Hindlimb muscle (tissue), 1 donor: ENCODE measurements at regions not wholly inside any gene's neighbourhood (a gene's known extent, or its start where the extent isn't known, plus 50 kb on each side); places are given as distances from the start of the nearest gene placed in this dataset.

ENCODE experiments used
- DNase-seq: peaks from one replicate; pipeline ENCODE4 v3.0.0-alpha.2; 2013

GRCh38 chr10:124143721-124144120, 50.3 kb upstream of the CHST15 start:
- DNase-seq, result no peak
